Sigmoid colon (tissue), 6 donors: ENCODE measurements at regions not wholly inside any gene's neighbourhood (a gene's known extent, or its start where the extent isn't known, plus 50 kb on each side); places are given as distances from the start of the nearest gene placed in this dataset.
"Not testable (repeated sequence)": the region's sequence is repeated elsewhere in the genome, so short reads cannot be mapped to it uniquely, and the experiment has no call there.

ENCODE experiments used
- DNase-seq: peaks from one replicate; pipeline ENCODE4 v3.0.0-alpha.2; 2019
- H3K27ac ChIP-seq, 4 donors: fragments of 200-600 bp; sonication (generic); one replicate each; pipeline ENCODE4 v1.5.1; 2016 to 2019; ENCODE audit warnings: mild to moderate bottlenecking in 1 of 4
- H3K27me3 ChIP-seq, 3 donors: fragments of 200-600 bp; sonication (generic); one replicate each; pipeline ENCODE4 v1.5.1; 2019; ENCODE audit warnings: mild to moderate bottlenecking in 1 of 3
- H3K36me3 ChIP-seq, 4 donors: fragments of 200-600 bp; sonication (generic); one replicate each; pipeline ENCODE4 v1.5.1; 2016 to 2019
- H3K4me1 ChIP-seq, 4 donors: fragments of 200-600 bp; sonication (generic); one replicate each; pipeline ENCODE4 v1.5.1; 2017 to 2019
- H3K4me3 ChIP-seq, 4 donors: fragments of 200-600 bp; sonication (generic); one replicate each; pipeline ENCODE4 v1.5.1; 2017 to 2019; ENCODE audit warnings: mild to moderate bottlenecking in 2 of 4, moderate library complexity in 1 of 4
- H3K9me3 ChIP-seq, 4 donors: fragments of 200-600 bp in 3 of 4; sonication (generic) in 3 of 4; one replicate each; pipeline versions ENCODE4 v1.5.1 to v1.6.1; 2013 to 2019
- EP300 ChIP-seq, 4 donors: sonication (generic); formaldehyde crosslinking; IDR thresholded peaks; one replicate each; pipeline ENCODE4 v1.6.1; 2017; ENCODE audit warnings: antibody characterized with exemption in 4 of 4
- POLR2A ChIP-seq, 2 donors: fragments of 450-650 bp; IDR thresholded peaks; one replicate each; pipeline ENCODE4 v1.6.1; 2016; ENCODE audit warnings: antibody characterized with exemption in 2 of 2, mild to moderate bottlenecking in 2 of 2, moderate library complexity in 2 of 2
- POLR2AphosphoS5 ChIP-seq, 4 donors: sonication (generic); formaldehyde crosslinking; IDR thresholded peaks; one replicate each; pipeline ENCODE4 v1.6.1; 2017; ENCODE audit warnings: antibody characterized with exemption in 4 of 4
- WGBS, 2 donors: extraction: QIAGEN DNeasy Blood & Tissue Kit; methylation state at CpG; one replicate each; pipeline ENCODE4 v1.1.7; 2013; 5-methylcytosine and 5-hydroxymethylcytosine counted together
- intact Hi-C: fragments of 100-400 bp; cut with DNase I; formaldehyde crosslinking; loops from one replicate; pipeline ENCODE4 v1.15.1; 2023
- TF ChIP-seq, protein P1 (sequence below), 4 experiments: fragments of 450-650 bp in 3 of 4; fragments of 200-600 bp in 1 of 4; IDR thresholded peaks; one replicate each; pipeline ENCODE4 v1.5.1; 2016 to 2019; ENCODE audit warnings: antibody characterized with exemption in 4 of 4, mild to moderate bottlenecking in 3 of 4, moderate library complexity in 2 of 4
- donor health status: healthy with polysubstance abuse.
- donor health status: healthy.

DNA sequence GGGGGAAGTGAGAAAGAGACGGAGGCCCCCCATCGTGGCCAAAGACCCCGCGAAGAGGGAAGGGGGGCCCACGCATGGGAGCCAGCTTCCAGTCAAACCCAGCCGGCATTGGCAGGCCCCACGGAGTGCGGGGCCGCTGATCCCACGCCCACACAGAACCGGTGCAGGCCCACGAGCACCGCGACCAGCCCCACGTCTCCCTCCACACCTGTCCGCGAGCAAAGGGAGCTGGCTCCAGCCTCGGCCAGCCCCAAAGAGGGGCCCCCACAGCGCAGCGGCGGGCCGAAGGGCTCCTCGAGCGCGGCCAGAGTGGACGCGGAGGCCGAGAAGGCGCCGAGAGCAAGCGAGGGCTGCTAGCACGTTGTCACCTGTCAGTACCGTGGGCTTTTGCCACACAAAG, 125.0 kb upstream of the TWIST2 start:
- H3K9me3 ChIP-seq = no peaks in the 10 kb centered on the region
- TF ChIP-seq POLR2A (IDR thresholded peaks at IDR 0.05) (no peak), POLR2AphosphoS5 (IDR thresholded peaks at IDR 0.05) (no peak), EP300 (IDR thresholded peaks at IDR 0.05) (no peak)
- TF ChIP-seq, protein P1, sequence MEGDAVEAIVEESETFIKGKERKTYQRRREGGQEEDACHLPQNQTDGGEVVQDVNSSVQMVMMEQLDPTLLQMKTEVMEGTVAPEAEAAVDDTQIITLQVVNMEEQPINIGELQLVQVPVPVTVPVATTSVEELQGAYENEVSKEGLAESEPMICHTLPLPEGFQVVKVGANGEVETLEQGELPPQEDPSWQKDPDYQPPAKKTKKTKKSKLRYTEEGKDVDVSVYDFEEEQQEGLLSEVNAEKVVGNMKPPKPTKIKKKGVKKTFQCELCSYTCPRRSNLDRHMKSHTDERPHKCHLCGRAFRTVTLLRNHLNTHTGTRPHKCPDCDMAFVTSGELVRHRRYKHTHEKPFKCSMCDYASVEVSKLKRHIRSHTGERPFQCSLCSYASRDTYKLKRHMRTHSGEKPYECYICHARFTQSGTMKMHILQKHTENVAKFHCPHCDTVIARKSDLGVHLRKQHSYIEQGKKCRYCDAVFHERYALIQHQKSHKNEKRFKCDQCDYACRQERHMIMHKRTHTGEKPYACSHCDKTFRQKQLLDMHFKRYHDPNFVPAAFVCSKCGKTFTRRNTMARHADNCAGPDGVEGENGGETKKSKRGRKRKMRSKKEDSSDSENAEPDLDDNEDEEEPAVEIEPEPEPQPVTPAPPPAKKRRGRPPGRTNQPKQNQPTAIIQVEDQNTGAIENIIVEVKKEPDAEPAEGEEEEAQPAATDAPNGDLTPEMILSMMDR (IDR thresholded peaks at IDR 0.05) = no peak
- 92 to 94% methylated on average over 33 of the region's 33 CpGs for WGBS, 2 donors
- no peaks in the 10 kb centered on the region for H3K36me3 ChIP-seq
- H3K27ac ChIP-seq = peak overlapping the region in 2 of 4 donors; percentile 5 to 95
- DNase-seq = no peak
- H3K27me3 ChIP-seq = no peaks in the 10 kb centered on the region
- intact Hi-C loops = loop anchor here (10.0 kb wide), 1 partner anchor 122 kb away; the partner anchor contains the start of gene TWIST2
- H3K4me3 ChIP-seq = no peak overlapping the region
- peaks cover 0 to 37% (median 33%) of the 10 kb centered on the region in 4 donors for H3K4me1 ChIP-seq

DNA sequence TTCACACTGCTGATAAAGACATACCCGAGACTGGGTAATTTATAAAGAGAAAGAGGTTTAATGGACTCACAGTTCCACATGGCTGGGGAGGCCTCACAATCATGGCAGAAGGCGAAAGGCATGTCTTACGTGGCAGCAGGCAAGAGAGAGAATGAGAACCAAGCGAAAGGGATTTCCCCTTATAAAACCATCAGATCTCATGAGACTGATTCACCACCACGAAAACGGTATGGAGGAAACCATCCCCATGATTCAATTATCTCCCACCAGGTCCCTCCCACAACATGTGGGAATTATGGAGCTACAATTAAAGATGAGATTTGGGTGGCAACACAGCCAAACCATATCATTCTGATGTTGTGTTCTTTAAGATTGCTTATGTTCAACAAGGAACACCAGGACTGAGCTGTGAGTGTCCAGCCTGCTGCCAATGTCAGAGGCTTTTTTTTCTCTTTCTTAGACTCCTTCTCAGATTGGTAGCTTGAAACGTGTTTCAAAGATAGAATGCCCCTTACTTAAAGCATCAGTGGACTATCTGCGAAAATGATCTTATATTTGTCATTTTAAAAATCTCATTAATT, 124.1 kb upstream of the TWIST2 start:
- not testable (repeated sequence) for H3K4me3 ChIP-seq, H3K9me3 ChIP-seq, DNase-seq, H3K36me3 ChIP-seq, H3K27me3 ChIP-seq
- TF ChIP-seq POLR2AphosphoS5 (IDR thresholded peaks at IDR 0.05) = peak in 1 of 4 donors; percentile 61
- WGBS, 2 donors = 72 to 77% methylated on average over 8 of the region's 8 CpGs
- intact Hi-C loops = loop anchor here (10.0 kb wide), 1 partner anchor 121 kb away; the partner anchor contains the start of gene TWIST2
- Histone ChIP-seq H3K4me1 (peaks cover 0 to 44% (median 42%) of the 10 kb centered on the region in 4 donors), H3K27ac (peak overlapping the region in 3 of 4 donors; percentile 92 to 95 (median 95))

DNA sequence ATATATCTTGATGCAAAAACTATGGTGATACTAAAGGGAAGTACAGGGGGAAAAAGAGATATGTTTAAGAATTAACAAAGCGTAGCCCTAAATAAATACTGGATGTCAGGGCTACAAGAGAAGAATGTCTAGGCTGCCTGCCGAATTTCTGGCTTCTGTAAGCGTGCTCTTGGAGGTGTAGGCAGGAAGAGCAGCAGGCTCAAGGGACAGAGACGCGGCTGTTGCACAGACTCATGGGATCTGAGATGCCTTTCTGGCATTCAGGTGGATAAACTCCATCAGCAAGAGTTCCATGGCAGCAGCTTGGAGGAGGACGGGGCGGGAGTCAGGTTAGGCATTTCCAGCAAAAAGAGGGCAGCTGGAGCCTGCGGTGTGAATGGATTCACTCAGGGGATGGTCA, 123.2 kb upstream of the TWIST2 start:
- no peaks in the 10 kb centered on the region for H3K9me3 ChIP-seq
- H3K27me3 ChIP-seq = no peaks in the 10 kb centered on the region
- TF ChIP-seq, protein P1 (IDR thresholded peaks at IDR 0.05) = no peak
- TF ChIP-seq POLR2A (IDR thresholded peaks at IDR 0.05) = no peak
- TF ChIP-seq EP300 (IDR thresholded peaks at IDR 0.05) = peak in 1 of 4 donors; percentile 55
- peak in 3 of 4 donors; percentile 58 to 75 (median 60) for TF ChIP-seq POLR2AphosphoS5 (IDR thresholded peaks at IDR 0.05)
- intact Hi-C loops = loop anchor here (10.0 kb wide), 1 partner anchor 120 kb away; the partner anchor contains the start of gene TWIST2
- DNase-seq = no peak
- H3K36me3 ChIP-seq = no peaks in the 10 kb centered on the region
- WGBS, 2 donors = 75 to 80% methylated on average over 8 of the region's 8 CpGs
- peaks cover 0 to 52% (median 51%) of the 10 kb centered on the region in 4 donors for H3K4me1 ChIP-seq
- H3K27ac ChIP-seq = peak overlapping the region; percentile 59 to 95 (median 94)
- no peak overlapping the region for H3K4me3 ChIP-seq

DNA sequence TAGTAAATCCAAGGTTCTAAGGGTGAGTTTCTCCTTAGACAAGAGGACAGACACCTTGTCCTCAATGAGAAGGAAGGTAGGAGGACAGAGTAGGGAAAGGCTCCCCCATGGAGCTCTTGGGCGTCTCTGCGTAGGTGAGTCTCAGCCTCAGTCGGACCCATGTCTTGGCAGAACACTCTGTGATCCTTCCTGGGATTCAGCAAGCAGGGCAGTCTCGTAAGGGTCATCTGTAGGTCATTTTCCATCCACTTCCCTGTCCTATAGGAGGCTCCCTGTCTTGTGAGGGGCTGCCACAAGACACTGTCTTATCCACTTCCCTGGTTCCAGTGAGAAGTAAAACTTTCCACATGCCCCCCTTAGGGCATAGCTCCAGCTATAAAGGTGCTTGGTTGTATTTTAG, 122.6 kb upstream of the TWIST2 start:
- DNase-seq = no peak
- Histone ChIP-seq H3K36me3 (no peaks in the 10 kb centered on the region), H3K4me3 (no peak overlapping the region), H3K4me1 (peaks cover 0 to 58% (median 57%) of the 10 kb centered on the region in 4 donors), H3K27me3 (no peaks in the 10 kb centered on the region), H3K27ac (peak overlapping the region; percentile 59 to 95 (median 94)), H3K9me3 (no peaks in the 10 kb centered on the region)
- TF ChIP-seq, protein P1 (IDR thresholded peaks at IDR 0.05) = no peak
- no peak for TF ChIP-seq POLR2A (IDR thresholded peaks at IDR 0.05)
- no peak for TF ChIP-seq EP300 (IDR thresholded peaks at IDR 0.05)
- TF ChIP-seq POLR2AphosphoS5 (IDR thresholded peaks at IDR 0.05) = no peak
- 76 to 77% methylated on average over 4 of the region's 4 CpGs for WGBS, 2 donors
- intact Hi-C loops = loop anchor here (10.0 kb wide), 1 partner anchor 120 kb away; the partner anchor contains the start of gene TWIST2

DNA sequence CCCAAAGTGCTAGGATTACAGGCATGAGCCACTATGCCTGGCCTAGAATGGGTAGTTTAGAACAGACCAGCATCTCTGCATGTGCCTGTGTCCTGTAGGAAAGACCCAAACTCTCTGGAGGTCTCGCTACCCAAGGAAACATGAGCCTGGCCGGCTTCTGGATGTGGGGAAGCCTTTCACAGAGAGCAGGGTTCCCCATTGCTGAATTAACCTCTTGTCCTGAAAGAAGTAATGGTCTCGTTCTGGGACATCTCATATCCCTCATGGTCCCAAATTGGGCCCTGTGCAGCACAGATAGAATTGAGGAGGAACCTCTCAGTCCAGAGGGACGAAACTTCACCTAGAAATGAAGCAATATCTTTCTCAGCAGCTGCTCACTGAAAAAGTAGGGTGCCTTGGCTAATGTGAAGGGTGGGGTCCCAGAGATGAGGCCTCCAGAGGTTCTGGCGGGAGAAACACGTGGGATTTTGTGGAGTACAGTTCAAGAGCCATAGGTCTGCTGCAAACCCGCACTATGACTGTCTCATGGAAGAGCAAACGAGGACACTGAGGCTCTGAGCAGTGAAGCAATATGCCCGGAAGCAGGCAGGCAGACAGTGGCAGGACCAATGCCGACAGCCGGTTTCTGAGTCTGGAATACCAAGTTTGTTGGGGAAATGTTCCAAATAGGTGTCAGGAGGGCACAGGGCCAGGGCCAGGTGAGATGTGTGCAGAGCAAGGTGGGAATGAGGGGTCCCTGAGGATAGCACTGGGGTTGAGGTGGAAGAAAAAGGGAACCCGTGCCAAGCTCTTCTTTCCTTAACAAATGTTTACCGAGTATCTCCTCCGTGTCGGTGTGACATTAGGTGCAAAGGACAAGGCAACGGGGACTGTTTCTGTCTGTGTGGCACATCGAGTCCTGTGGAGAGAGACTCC, 121.0 kb upstream of the TWIST2 start:
- no peak overlapping the region for H3K4me3 ChIP-seq
- 73 to 81% methylated on average over 17 of the region's 17 CpGs for WGBS, 2 donors
- DNase-seq = no peak
- no peaks in the 10 kb centered on the region for H3K27me3 ChIP-seq
- TF ChIP-seq POLR2A (IDR thresholded peaks at IDR 0.05) (no peak), EP300 (IDR thresholded peaks at IDR 0.05) (no peak), POLR2AphosphoS5 (IDR thresholded peaks at IDR 0.05) (no peak)
- H3K9me3 ChIP-seq = no peaks in the 10 kb centered on the region
- peak overlapping the region; percentile 81 to 95 (median 94) for H3K27ac ChIP-seq
- no peaks in the 10 kb centered on the region for H3K36me3 ChIP-seq
- intact Hi-C loops = loop anchor here (1.0 to 10.0 kb wide), 2 partner anchors 83 to 118 kb away; partner anchors contain the start of gene TWIST2
- H3K4me1 ChIP-seq = peaks cover 0 to 63% (median 60%) of the 10 kb centered on the region in 4 donors
